GM19238 (cell line): ENCODE measurements at regions not wholly inside any gene's neighbourhood (a gene's known extent, or its start where the extent isn't known, plus 50 kb on each side); places are given as distances from the start of the nearest gene placed in this dataset.
"Not testable (repeated sequence)": the region's sequence is repeated elsewhere in the genome, so short reads cannot be mapped to it uniquely, and the experiment has no call there.

ENCODE experiments used
- DNase-seq: peaks from one replicate; pipeline ENCODE4 v3.0.0; 2011; ENCODE audit warnings: low spot score; ENCODE audit not compliant: insufficient read length

GRCh38 chr10:65201491-65201890 lies 1680.3 kb downstream of the REEP3 start:
- DNase-seq: no peak

GRCh38 chr10:65204999-65205398 lies 1683.8 kb downstream of the REEP3 start:
- DNase-seq: no peak

- DNase-seq: no peak
Measured at GRCh38 chr10:65213170-65213569, 1692.0 kb downstream of the REEP3 start.

GRCh38 chr10:65219444-65219843 lies 1698.2 kb downstream of the REEP3 start:
- no peak for DNase-seq

- no peak for DNase-seq
Measured at GRCh38 chr10:65231148-65231547, 1694.7 kb upstream of the LRRTM3 start.

GRCh38 chr10:65234261-65234660 lies 1691.6 kb upstream of the LRRTM3 start:
- DNase-seq: no peak

- no peak for DNase-seq
Measured at GRCh38 chr10:65235266-65235665, 1690.6 kb upstream of the LRRTM3 start.

- DNase-seq: no peak
Measured at GRCh38 chr10:65235846-65236245, 1690.0 kb upstream of the LRRTM3 start.

- no peak for DNase-seq
Measured at GRCh38 chr10:65265451-65265954, 1660.3 kb upstream of the LRRTM3 start.

- DNase-seq: not testable (repeated sequence)
Measured at GRCh38 chr10:65269551-65269950, 1656.3 kb upstream of the LRRTM3 start.

GRCh38 chr10:65270969-65271368 lies 1654.9 kb upstream of the LRRTM3 start:
- DNase-seq: no peak

- no peak for DNase-seq
Measured at GRCh38 chr10:65273115-65273514, 1652.7 kb upstream of the LRRTM3 start.

- DNase-seq: no peak
Measured at GRCh38 chr10:65275296-65275695, 1650.5 kb upstream of the LRRTM3 start.

- no peak for DNase-seq
Measured at GRCh38 chr10:65284495-65285041, 1641.3 kb upstream of the LRRTM3 start.

- not testable (repeated sequence) for DNase-seq
Measured at GRCh38 chr10:65285726-65286125, 1640.1 kb upstream of the LRRTM3 start.

- no peak for DNase-seq
Measured at GRCh38 chr10:65291286-65291685, 1634.5 kb upstream of the LRRTM3 start.

- DNase-seq: no peak
Measured at GRCh38 chr10:65292551-65292950, 1633.3 kb upstream of the LRRTM3 start.

GRCh38 chr10:65294329-65294728 lies 1631.5 kb upstream of the LRRTM3 start:
- DNase-seq: no peak

- no peak for DNase-seq
Measured at GRCh38 chr10:65301181-65301580, 1624.7 kb upstream of the LRRTM3 start.

- no peak for DNase-seq
Measured at GRCh38 chr10:65306201-65306600, 1619.6 kb upstream of the LRRTM3 start.

GRCh38 chr10:65312876-65313275 lies 1613.0 kb upstream of the LRRTM3 start:
- DNase-seq: no peak

- no peak for DNase-seq
Measured at GRCh38 chr10:65313406-65313805, 1612.4 kb upstream of the LRRTM3 start.

- DNase-seq: no peak
Measured at GRCh38 chr10:65314253-65314652, 1611.6 kb upstream of the LRRTM3 start.

GRCh38 chr10:65319493-65319892 lies 1606.3 kb upstream of the LRRTM3 start:
- no peak for DNase-seq
